PC-3 (cell line): ENCODE measurements at regions not wholly inside any gene's neighbourhood (a gene's known extent, or its start where the extent isn't known, plus 50 kb on each side); places are given as distances from the start of the nearest gene placed in this dataset.
A peak's percentile ranks its signal among the peaks of the same experiment; 100 is the strongest.
"Not testable (repeated sequence)": the region's sequence is repeated elsewhere in the genome, so short reads cannot be mapped to it uniquely, and the experiment has no call there.

Experiments used
- ATAC-seq: fragments of 200-7000 bp; cut with Tn5 transposase; 2 replicates; pipeline ENCODE4 v1.9.1; 2020; ENCODE audit warnings: mild to moderate bottlenecking, moderate library complexity
- BruUV-seq: library from RNA; stranded (reverse); fragments of 400-500 nt; replicated peaks from 2 replicates; lab custom pipeline; 2021; lab: Mats Ljungman, UMichigan
- CTCF ChIA-PET: fragments of 300-600 bp; sonication (Branson Sonifier 250); formaldehyde crosslinking; loops from one replicate; lab custom pipeline; 2022; ENCODE audit warnings: antibody characterized with exemption; lab: Charles Lee
- POLR2A ChIA-PET: fragments of 300-600 bp; sonication (Branson Sonifier 250); formaldehyde crosslinking; loops from one replicate; lab custom pipeline; 2022; ENCODE audit warnings: antibody characterized with exemption; ENCODE audit not compliant: unreplicated experiment; lab: Charles Lee
- DNase-seq: peaks from one replicate; pipeline ENCODE4 v3.0.0-alpha.2; 2015
- H2AFZ ChIP-seq: fragments of 300-600 bp; sonication (generic); 2 replicates; pipeline ENCODE4 v1.6.0; 2016; ENCODE audit warnings: antibody characterized with exemption, low read length
- H3F3A ChIP-seq: fragments of 300-600 bp; sonication (generic); one replicate; pipeline ENCODE4 v1.6.0; 2017; ENCODE audit warnings: antibody characterized with exemption, low read length, control low read depth, mild to moderate bottlenecking; ENCODE audit not compliant: unreplicated experiment
- H3K27ac ChIP-seq: fragments of 300-600 bp; sonication (generic); 2 replicates; pipeline ENCODE4 v1.5.1; 2016; ENCODE audit warnings: mild to moderate bottlenecking, low read length
- H3K27me3 ChIP-seq: fragments of 300-600 bp; sonication (generic); 2 replicates; pipeline ENCODE4 v1.6.1; 2016; ENCODE audit warnings: low read length, mixed read lengths
- H3K36me3 ChIP-seq: fragments of 300-600 bp; sonication (generic); 2 replicates; pipeline ENCODE4 v1.6.1; 2016; ENCODE audit warnings: low read depth, mixed run types, low read length, mixed read lengths
- H3K4me1 ChIP-seq: fragments of 300-600 bp; sonication (generic); 2 replicates; pipeline ENCODE4 v1.5.1; 2016; ENCODE audit warnings: low read length; ENCODE audit not compliant: insufficient read depth
- H3K4me2 ChIP-seq: fragments of 300-600 bp; sonication (generic); 2 replicates; pipeline ENCODE4 v1.6.0; 2016; ENCODE audit warnings: low read length
- H3K4me3 ChIP-seq: fragments of 300-600 bp; sonication (generic); 2 replicates; pipeline ENCODE4 v1.5.1; 2016; ENCODE audit warnings: mild to moderate bottlenecking, low read length, mixed read lengths
- H3K79me2 ChIP-seq: fragments of 300-600 bp; sonication (generic); 2 replicates; pipeline ENCODE4 v1.6.1; 2017; ENCODE audit warnings: low read length, mixed read lengths
- H3K9ac ChIP-seq: fragments of 300-600 bp; sonication (generic); 2 replicates; pipeline ENCODE4 v1.6.0; 2016; ENCODE audit warnings: mild to moderate bottlenecking, low read length
- H3K9me2 ChIP-seq: fragments of 300-600 bp; sonication (generic); replicated peaks from 2 replicates; pipeline ENCODE4 v1.6.1; 2016; ENCODE audit warnings: mixed run types, low read length, mixed read lengths
- H3K9me3 ChIP-seq: fragments of 300-600 bp; sonication (generic); 2 replicates; pipeline ENCODE4 v1.6.1; 2016; ENCODE audit warnings: low read length, mixed read lengths
- H4K20me1 ChIP-seq: fragments of 300-600 bp; sonication (generic); 2 replicates; pipeline ENCODE4 v1.6.1; 2016; ENCODE audit warnings: low read length, mixed read lengths
- EZH2 ChIP-seq: fragments of 300-600 bp; sonication (generic); IDR thresholded peaks from one replicate; pipeline ENCODE4 v1.6.1; 2017; ENCODE audit warnings: antibody characterized with exemption, mild to moderate bottlenecking, low read length; ENCODE audit not compliant: unreplicated experiment
- EZH2phosphoT487 ChIP-seq: fragments of 300-600 bp; sonication (generic); IDR thresholded peaks from 2 replicates; pipeline ENCODE4 v1.6.1; 2018; ENCODE audit warnings: mild to moderate bottlenecking, antibody characterized with exemption, low read length, borderline replicate concordance
- intact Hi-C: fragments of 100-400 bp; cut with micrococcal nuclease; formaldehyde crosslinking; loops from 2 replicates; pipeline ENCODE4 v1.9.0; 2023
- TF ChIP-seq, protein P1 (sequence below): fragments of 300-600 bp; sonication (generic); conservative IDR thresholded peaks from 2 replicates; pipeline ENCODE4 v1.5.1; 2017; ENCODE audit warnings: antibody characterized with exemption, low read depth, mild to moderate bottlenecking, low read length

- H3K4me2 ChIP-seq, POLR2A ChIA-PET, H3K9me2 ChIP-seq, CTCF ChIA-PET, H2AFZ ChIP-seq, H3F3A ChIP-seq, H3K27me3 ChIP-seq, H3K9ac ChIP-seq, DNase-seq, BruUV-seq, H3K4me3 ChIP-seq, H3K36me3 ChIP-seq, H4K20me1 ChIP-seq, H3K79me2 ChIP-seq, intact Hi-C loops, H3K27ac ChIP-seq, H3K9me3 ChIP-seq, ATAC-seq: not testable (repeated sequence)
- H3K4me1 ChIP-seq, result peaks cover 11% of the 10 kb centered on the region
Measured at GRCh38 chr6:71360556-71361335, 72.1 kb downstream of the OGFRL1 start.

DNA sequence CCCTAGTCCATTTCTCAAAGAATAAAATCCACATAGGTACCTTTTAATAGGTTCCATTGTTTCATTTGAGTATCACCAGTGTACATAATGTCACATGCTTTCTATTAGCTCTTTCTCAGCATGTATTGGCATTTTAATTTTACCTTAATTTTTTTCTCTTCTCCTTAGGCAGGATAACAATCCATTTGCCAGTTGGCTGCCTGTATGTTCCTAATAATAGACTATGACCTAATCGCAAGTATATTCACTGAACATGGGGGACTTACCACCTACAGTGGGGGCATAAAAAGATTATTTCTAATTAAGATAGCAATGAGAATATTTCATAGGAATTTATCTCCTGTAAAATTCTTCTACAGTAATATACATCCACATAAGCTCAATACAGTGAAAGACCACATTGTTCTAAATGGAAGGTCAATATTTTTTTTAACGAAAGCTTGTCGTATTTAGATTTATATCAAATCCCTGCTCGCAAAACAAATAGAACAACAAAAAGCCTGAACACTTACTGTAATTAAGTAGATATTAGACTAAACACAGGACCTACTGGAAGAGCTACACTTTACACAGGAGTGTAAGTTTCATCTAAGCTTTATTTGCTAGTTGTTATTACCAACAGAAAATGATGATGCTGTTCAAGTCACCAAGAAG lies 76.4 kb downstream of the OGFRL1 start:
- Histone ChIP-seq H3K9me2 (no peaks in the 10 kb centered on the region), H3K4me2 (peak overlapping the region; percentile 54), H3K4me3 (no peak overlapping the region), H3K79me2 (no peaks in the 10 kb centered on the region), H3K4me1 (peaks cover 25% of the 10 kb centered on the region), H3K9me3 (no peaks in the 10 kb centered on the region), H3F3A (peaks cover 6% of the 10 kb centered on the region), H3K27ac (peak overlapping the region; percentile 92), H3K9ac (peak overlapping the region; percentile 29), H3K27me3 (no peaks in the 10 kb centered on the region), H3K36me3 (no peaks in the 10 kb centered on the region), H4K20me1 (no peaks in the 10 kb centered on the region), H2AFZ (no peak overlapping the region)
- TF ChIP-seq EZH2, result no peak
- TF ChIP-seq EZH2phosphoT487, result no peak
- TF ChIP-seq, protein P1, sequence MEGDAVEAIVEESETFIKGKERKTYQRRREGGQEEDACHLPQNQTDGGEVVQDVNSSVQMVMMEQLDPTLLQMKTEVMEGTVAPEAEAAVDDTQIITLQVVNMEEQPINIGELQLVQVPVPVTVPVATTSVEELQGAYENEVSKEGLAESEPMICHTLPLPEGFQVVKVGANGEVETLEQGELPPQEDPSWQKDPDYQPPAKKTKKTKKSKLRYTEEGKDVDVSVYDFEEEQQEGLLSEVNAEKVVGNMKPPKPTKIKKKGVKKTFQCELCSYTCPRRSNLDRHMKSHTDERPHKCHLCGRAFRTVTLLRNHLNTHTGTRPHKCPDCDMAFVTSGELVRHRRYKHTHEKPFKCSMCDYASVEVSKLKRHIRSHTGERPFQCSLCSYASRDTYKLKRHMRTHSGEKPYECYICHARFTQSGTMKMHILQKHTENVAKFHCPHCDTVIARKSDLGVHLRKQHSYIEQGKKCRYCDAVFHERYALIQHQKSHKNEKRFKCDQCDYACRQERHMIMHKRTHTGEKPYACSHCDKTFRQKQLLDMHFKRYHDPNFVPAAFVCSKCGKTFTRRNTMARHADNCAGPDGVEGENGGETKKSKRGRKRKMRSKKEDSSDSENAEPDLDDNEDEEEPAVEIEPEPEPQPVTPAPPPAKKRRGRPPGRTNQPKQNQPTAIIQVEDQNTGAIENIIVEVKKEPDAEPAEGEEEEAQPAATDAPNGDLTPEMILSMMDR, result no peak
- DNase-seq (no peak), ATAC-seq (no peak; the same call in 1 of the 2 replicates)
- ChIA-PET CTCF (interaction anchor here (0.6 kb wide), 2 partner anchors 170 to 324 kb away, joined by 4 read pairs; no protein-coding TSS in a partner anchor), POLR2A (no interaction called here)
- no TSS peak for BruUV-seq
- intact Hi-C loops, result no loop called here

DNA sequence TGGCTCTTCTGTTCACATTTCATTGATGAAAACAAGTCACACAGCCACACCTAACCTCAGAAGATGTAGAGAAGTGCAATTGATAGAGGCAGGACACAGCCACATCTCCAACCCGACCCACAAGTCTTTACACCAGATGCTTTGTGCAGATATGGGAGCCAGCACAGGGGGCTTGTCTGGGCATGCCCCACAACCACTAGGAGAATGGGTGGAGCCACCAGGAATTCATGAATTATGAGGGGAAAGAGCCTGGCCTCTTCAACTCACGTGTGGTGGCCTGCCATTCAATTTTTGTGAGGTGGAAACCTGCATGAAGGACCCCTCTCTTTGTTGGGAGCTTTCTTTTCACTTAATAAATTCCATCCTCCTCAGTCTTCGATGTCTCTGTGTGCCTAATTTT lies 79.1 kb downstream of the OGFRL1 start:
- H3K27me3 ChIP-seq, result no peaks in the 10 kb centered on the region
- peaks cover 6% of the 10 kb centered on the region for H3F3A ChIP-seq
- no peak for DNase-seq
- POLR2A ChIA-PET, result no interaction called here
- no TSS peak for BruUV-seq
- no peak overlapping the region for H3K9ac ChIP-seq
- H3K36me3 ChIP-seq, result no peaks in the 10 kb centered on the region
- no peak overlapping the region for H3K27ac ChIP-seq
- peaks cover 25% of the 10 kb centered on the region for H3K4me1 ChIP-seq
- intact Hi-C loops, result no loop called here
- no peaks in the 10 kb centered on the region for H4K20me1 ChIP-seq
- no peaks in the 10 kb centered on the region for H3K79me2 ChIP-seq
- no peaks in the 10 kb centered on the region for H3K9me3 ChIP-seq
- CTCF ChIA-PET, result no interaction called here
- no peak for TF ChIP-seq EZH2
- no peak for TF ChIP-seq EZH2phosphoT487
- TF ChIP-seq, protein P1, result no peak
- H3K9me2 ChIP-seq, result no peaks in the 10 kb centered on the region
- H3K4me3 ChIP-seq, result no peak overlapping the region
- no peak for ATAC-seq
- H3K4me2 ChIP-seq, result no peak overlapping the region
- H2AFZ ChIP-seq, result no peak overlapping the region
